GOT3 (cell line): ENCODE measurements at regions not wholly inside any gene's neighbourhood (a gene's known extent, or its start where the extent isn't known, plus 50 kb on each side); places are given as distances from the start of the nearest gene placed in this dataset.

Source experiments
- DNase-seq: peaks from one replicate; lab custom pipeline; 2025; ENCODE audit warnings: mixed read lengths; lab: John Stamatoyannopoulos, UW

GRCh38 chr1:208909011-208909984 is 665.1 kb upstream of the PLXNA2 start:
- no peak for DNase-seq

GRCh38 chr1:208910161-208910560 is 666.0 kb upstream of the PLXNA2 start:
- DNase-seq: no peak

GRCh38 chr1:208917281-208917680 is 666.2 kb upstream of the CAMK1G start:
- no peak for DNase-seq

GRCh38 chr1:208917723-208918122 is 665.8 kb upstream of the CAMK1G start:
- DNase-seq: no peak

- DNase-seq: no peak
Observed at GRCh38 chr1:208918160-208918559, 665.4 kb upstream of the CAMK1G start.

- DNase-seq: no peak
Observed at GRCh38 chr1:208919371-208919770, 664.1 kb upstream of the CAMK1G start.

- DNase-seq: no peak
Observed at GRCh38 chr1:208921259-208921658, 662.3 kb upstream of the CAMK1G start.

- no peak for DNase-seq
Observed at GRCh38 chr1:208923456-208923855, 660.1 kb upstream of the CAMK1G start.

GRCh38 chr1:208923946-208924720 is 659.4 kb upstream of the CAMK1G start:
- no peak for DNase-seq

GRCh38 chr1:208924928-208925327 is 658.6 kb upstream of the CAMK1G start:
- no peak for DNase-seq

GRCh38 chr1:208928349-208929010 is 655.0 kb upstream of the CAMK1G start:
- no peak for DNase-seq

GRCh38 chr1:208929575-208929974 is 653.9 kb upstream of the CAMK1G start:
- DNase-seq: no peak

- no peak for DNase-seq
Observed at GRCh38 chr1:208931936-208932335, 651.6 kb upstream of the CAMK1G start.

- DNase-seq: no peak
Observed at GRCh38 chr1:208933984-208934525, 649.5 kb upstream of the CAMK1G start.

GRCh38 chr1:208934933-208935332 is 648.6 kb upstream of the CAMK1G start:
- DNase-seq: no peak

- no peak for DNase-seq
Observed at GRCh38 chr1:208935517-208936187, 647.9 kb upstream of the CAMK1G start.

- no peak for DNase-seq
Observed at GRCh38 chr1:208939537-208940085, 643.9 kb upstream of the CAMK1G start.

GRCh38 chr1:208942394-208943130 is 641.0 kb upstream of the CAMK1G start:
- DNase-seq: no peak

- no peak for DNase-seq
Observed at GRCh38 chr1:208943291-208943690, 640.2 kb upstream of the CAMK1G start.

- no peak for DNase-seq
Observed at GRCh38 chr1:208944981-208945451, 638.5 kb upstream of the CAMK1G start.
